ENCODE measurements at regions not wholly inside any gene's neighbourhood (a gene's known extent, or its start where the extent isn't known, plus 50 kb on each side); places are given as distances from the start of the nearest gene placed in this dataset.

DNA sequence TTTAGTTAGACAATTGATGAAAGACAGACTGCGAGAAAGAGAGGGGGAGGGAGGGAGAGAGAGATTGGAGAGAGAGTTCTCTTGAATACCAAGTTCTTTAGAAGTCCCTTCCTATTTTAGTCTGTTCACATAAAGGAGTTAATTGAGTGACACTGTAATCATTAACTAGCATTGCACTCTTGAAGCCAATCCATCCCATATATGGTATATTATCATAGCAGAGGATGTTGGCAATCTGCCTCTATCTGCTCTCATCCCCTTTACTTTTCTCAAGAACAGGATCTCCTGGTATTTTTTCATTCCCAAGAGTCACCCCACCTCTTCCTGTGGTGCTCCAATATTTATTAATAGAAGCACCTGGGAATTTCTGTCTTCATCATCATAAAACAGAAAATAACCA is 959.6 kb upstream of the NDST4 start:
- DNase-seq = no peak
- no TSS peak for BruUV-seq (replicated peaks)

DNA sequence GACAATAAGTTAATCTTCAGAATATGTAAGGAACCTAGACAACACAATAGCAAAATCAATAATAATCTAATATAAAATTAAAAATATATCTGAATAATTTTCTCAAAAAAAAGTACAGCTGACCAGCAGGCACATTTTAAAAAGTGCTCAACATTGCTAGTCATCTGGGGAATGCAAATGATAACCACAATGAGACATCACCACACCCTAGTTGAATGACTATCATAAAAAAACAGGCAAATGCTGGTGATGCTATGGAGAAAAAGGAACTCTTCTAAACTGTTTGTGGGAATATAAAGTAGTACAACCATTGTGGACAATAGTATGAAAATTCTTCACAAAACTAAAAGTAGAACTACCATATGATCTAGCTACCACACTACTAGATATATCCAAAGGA is 956.9 kb upstream of the NDST4 start:
- CTCF ChIA-PET = no interaction called here
- H3K27ac Mint-ChIP-seq (ENCODE audit: unreplicated experiment) = no peak overlapping the region
- no peak overlapping the region for H3K4me3 Mint-ChIP-seq (ENCODE audit: low read depth, unreplicated experiment)
- intact Hi-C loops (cut with micrococcal nuclease; ENCODE audit: unreplicated experiment) = no loop called here
- no peak for DNase-seq
- H3K4me1 Mint-ChIP-seq (ENCODE audit: low read depth, unreplicated experiment) = peaks cover 12% of the 10 kb centered on the region
- TF ChIP-seq, protein P1, sequence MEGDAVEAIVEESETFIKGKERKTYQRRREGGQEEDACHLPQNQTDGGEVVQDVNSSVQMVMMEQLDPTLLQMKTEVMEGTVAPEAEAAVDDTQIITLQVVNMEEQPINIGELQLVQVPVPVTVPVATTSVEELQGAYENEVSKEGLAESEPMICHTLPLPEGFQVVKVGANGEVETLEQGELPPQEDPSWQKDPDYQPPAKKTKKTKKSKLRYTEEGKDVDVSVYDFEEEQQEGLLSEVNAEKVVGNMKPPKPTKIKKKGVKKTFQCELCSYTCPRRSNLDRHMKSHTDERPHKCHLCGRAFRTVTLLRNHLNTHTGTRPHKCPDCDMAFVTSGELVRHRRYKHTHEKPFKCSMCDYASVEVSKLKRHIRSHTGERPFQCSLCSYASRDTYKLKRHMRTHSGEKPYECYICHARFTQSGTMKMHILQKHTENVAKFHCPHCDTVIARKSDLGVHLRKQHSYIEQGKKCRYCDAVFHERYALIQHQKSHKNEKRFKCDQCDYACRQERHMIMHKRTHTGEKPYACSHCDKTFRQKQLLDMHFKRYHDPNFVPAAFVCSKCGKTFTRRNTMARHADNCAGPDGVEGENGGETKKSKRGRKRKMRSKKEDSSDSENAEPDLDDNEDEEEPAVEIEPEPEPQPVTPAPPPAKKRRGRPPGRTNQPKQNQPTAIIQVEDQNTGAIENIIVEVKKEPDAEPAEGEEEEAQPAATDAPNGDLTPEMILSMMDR (IDR thresholded peaks at IDR 0.05; ENCODE audit: unreplicated experiment) = no peak
- H3K9me3 Mint-ChIP-seq (ENCODE audit: low read depth, unreplicated experiment) = peaks cover 9% of the 10 kb centered on the region
- no TSS peak for BruUV-seq (replicated peaks)
- no peaks in the 10 kb centered on the region for H3K36me3 Mint-ChIP-seq (ENCODE audit: insufficient read depth, unreplicated experiment)
- no peaks in the 10 kb centered on the region for H3K27me3 Mint-ChIP-seq (ENCODE audit: unreplicated experiment)

More for the DNA sequence above, 959.6 kb upstream of the NDST4 start:
- H3K36me3 Mint-ChIP-seq (ENCODE audit: insufficient read depth, unreplicated experiment) = no peaks in the 10 kb centered on the region
- H3K27me3 Mint-ChIP-seq (ENCODE audit: unreplicated experiment) = no peaks in the 10 kb centered on the region
- no peak overlapping the region for H3K4me3 Mint-ChIP-seq (ENCODE audit: low read depth, unreplicated experiment)
- CTCF ChIA-PET = no interaction called here
- H3K27ac Mint-ChIP-seq (ENCODE audit: unreplicated experiment) = peak overlapping the region; percentile 73
- peaks cover 12% of the 10 kb centered on the region for H3K4me1 Mint-ChIP-seq (ENCODE audit: low read depth, unreplicated experiment)
- H3K9me3 Mint-ChIP-seq (ENCODE audit: low read depth, unreplicated experiment) = peaks cover 6% of the 10 kb centered on the region
- TF ChIP-seq, protein P1 (IDR thresholded peaks at IDR 0.05; ENCODE audit: unreplicated experiment) = no peak
- intact Hi-C loops (cut with micrococcal nuclease; ENCODE audit: unreplicated experiment) = no loop called here

DNA sequence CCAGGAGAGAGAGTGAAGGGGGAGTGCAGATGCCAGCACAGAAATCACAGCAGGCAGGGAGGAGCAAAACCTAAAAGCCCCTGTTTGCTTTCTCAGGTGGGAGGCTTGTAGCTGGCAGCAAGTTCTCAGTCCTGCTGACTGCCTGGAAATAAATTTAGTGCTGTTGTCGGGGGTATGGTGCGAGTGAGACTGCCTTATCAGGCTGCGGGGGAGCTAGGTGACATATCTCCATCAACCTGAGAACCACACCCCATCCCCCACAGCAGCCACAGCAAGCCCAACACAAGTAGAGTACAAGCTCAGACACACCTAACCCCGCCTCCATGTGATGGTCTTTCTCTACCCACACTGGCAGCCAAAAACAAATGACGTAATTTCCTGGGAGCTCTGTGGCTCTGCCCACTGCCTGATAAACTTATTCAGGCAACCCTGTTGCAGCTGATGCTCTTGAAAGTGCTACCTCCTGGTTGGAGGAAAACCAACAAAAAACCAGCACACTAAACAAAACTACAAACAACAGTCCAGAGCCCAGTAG is 953.4 kb upstream of the NDST4 start:
- H3K36me3 Mint-ChIP-seq (ENCODE audit: insufficient read depth, unreplicated experiment) = no peaks in the 10 kb centered on the region
- no peaks in the 10 kb centered on the region for H3K4me1 Mint-ChIP-seq (ENCODE audit: low read depth, unreplicated experiment)
- H3K27ac Mint-ChIP-seq (ENCODE audit: unreplicated experiment) = no peak overlapping the region
- TF ChIP-seq, protein P1 (IDR thresholded peaks at IDR 0.05; ENCODE audit: unreplicated experiment) = no peak
- no peak overlapping the region for H3K4me3 Mint-ChIP-seq (ENCODE audit: low read depth, unreplicated experiment)
- H3K27me3 Mint-ChIP-seq (ENCODE audit: unreplicated experiment) = no peaks in the 10 kb centered on the region
- intact Hi-C loops (cut with micrococcal nuclease; ENCODE audit: unreplicated experiment) = no loop called here
- CTCF ChIA-PET = no interaction called here
- BruUV-seq (replicated peaks) = no TSS peak
- peaks cover 9% of the 10 kb centered on the region for H3K9me3 Mint-ChIP-seq (ENCODE audit: low read depth, unreplicated experiment)
- DNase-seq = no peak

DNA sequence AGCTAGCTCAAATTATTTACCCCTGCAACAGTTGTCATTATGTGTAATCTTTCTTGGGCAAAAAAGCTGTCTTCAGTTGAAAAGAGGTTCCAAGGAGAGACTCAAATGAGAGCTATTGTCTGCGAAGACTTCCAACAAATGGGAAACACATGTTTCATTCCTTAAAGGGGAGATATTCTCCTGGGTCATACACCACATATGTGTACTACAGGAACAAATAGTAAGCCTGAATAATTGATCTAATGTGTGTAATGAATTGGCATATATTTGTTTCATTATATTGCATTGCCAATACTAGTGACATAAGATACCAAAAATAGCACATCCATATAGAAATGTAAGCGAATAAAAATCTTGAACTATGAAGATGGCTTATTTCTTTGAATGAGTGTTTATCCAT is 950.9 kb upstream of the NDST4 start:
- CTCF ChIA-PET = no interaction called here
- no TSS peak for BruUV-seq (replicated peaks)

More for the DNA sequence above, 950.9 kb upstream of the NDST4 start:
- Mint-ChIP-seq H3K36me3 (ENCODE audit: insufficient read depth, unreplicated experiment) (no peaks in the 10 kb centered on the region), H3K27ac (ENCODE audit: unreplicated experiment) (no peak overlapping the region), H3K27me3 (ENCODE audit: unreplicated experiment) (no peaks in the 10 kb centered on the region), H3K9me3 (ENCODE audit: low read depth, unreplicated experiment) (peaks cover 9% of the 10 kb centered on the region), H3K4me1 (ENCODE audit: low read depth, unreplicated experiment) (no peaks in the 10 kb centered on the region), H3K4me3 (ENCODE audit: low read depth, unreplicated experiment) (no peak overlapping the region)
- no peak for DNase-seq
- intact Hi-C loops (cut with micrococcal nuclease; ENCODE audit: unreplicated experiment) = no loop called here
- TF ChIP-seq, protein P1 (IDR thresholded peaks at IDR 0.05; ENCODE audit: unreplicated experiment) = no peak
